ENCODE measurements at regions not wholly inside any gene's neighbourhood (a gene's known extent, or its start where the extent isn't known, plus 50 kb on each side); places are given as distances from the start of the nearest gene placed in this dataset.

DNA sequence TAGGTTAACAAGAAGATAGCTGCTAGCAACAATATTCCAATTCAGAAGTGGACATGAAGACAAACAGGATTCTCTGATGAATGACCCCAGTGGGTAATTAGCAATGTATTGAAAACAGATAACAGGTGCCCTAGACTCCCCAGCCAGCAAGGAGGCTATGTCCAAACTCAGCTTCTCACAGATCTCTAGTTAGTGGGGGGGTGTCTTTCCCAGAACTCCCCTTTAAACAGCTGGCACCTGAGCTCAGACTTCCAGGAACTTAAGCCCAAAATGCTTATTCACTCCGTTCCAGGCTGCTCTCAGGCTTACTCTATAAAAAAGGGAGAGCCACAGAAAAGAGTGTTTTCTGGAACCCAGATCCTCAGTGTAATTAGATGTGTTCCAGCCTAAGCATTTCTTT is 423.0 kb upstream of the THBS1 start:
- TF ChIP-seq, protein P1, sequence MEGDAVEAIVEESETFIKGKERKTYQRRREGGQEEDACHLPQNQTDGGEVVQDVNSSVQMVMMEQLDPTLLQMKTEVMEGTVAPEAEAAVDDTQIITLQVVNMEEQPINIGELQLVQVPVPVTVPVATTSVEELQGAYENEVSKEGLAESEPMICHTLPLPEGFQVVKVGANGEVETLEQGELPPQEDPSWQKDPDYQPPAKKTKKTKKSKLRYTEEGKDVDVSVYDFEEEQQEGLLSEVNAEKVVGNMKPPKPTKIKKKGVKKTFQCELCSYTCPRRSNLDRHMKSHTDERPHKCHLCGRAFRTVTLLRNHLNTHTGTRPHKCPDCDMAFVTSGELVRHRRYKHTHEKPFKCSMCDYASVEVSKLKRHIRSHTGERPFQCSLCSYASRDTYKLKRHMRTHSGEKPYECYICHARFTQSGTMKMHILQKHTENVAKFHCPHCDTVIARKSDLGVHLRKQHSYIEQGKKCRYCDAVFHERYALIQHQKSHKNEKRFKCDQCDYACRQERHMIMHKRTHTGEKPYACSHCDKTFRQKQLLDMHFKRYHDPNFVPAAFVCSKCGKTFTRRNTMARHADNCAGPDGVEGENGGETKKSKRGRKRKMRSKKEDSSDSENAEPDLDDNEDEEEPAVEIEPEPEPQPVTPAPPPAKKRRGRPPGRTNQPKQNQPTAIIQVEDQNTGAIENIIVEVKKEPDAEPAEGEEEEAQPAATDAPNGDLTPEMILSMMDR (IDR thresholded peaks at IDR 0.05; ENCODE audit: low read depth, low read length): no peak
- no peak for TF ChIP-seq EZH2phosphoT487 (IDR thresholded peaks at IDR 0.05; ENCODE audit: low read depth)

All from OCI-LY3 (cell line).